ENCODE measurements at regions not wholly inside any gene's neighbourhood (a gene's known extent, or its start where the extent isn't known, plus 50 kb on each side); places are given as distances from the start of the nearest gene placed in this dataset.
A peak's percentile ranks its signal among the peaks of the same experiment; 100 is the strongest.
"Not testable (repeated sequence)": the region's sequence is repeated elsewhere in the genome, so short reads cannot be mapped to it uniquely, and the experiment has no call there.

- DNase-seq = no peak
Measured at GRCh38 chr5:89601880-89602279, 718.9 kb upstream of the MEF2C start.

GRCh38 chr5:89597878-89598277, 714.9 kb upstream of the MEF2C start:
- DNase-seq = no peak

- no peak for DNase-seq
Measured at GRCh38 chr5:89596821-89597220, 713.8 kb upstream of the MEF2C start.

GRCh38 chr5:89595056-89595455, 712.1 kb upstream of the MEF2C start:
- DNase-seq = no peak

GRCh38 chr5:89584339-89584956, 701.5 kb upstream of the MEF2C start:
- DNase-seq = peak; percentile 70

GRCh38 chr5:89583534-89583933, 700.5 kb upstream of the MEF2C start:
- DNase-seq = no peak

- no peak for DNase-seq
Measured at GRCh38 chr5:89582768-89583339, 699.9 kb upstream of the MEF2C start.

GRCh38 chr5:89580976-89581375, 698.0 kb upstream of the MEF2C start:
- DNase-seq = no peak

- DNase-seq = no peak
Measured at GRCh38 chr5:89575319-89575718, 692.3 kb upstream of the MEF2C start.

- DNase-seq = no peak
Measured at GRCh38 chr5:89573345-89573744, 690.4 kb upstream of the MEF2C start.

GRCh38 chr5:89572696-89573095, 689.7 kb upstream of the MEF2C start:
- DNase-seq = peak; percentile 5

GRCh38 chr5:89570557-89570956, 687.6 kb upstream of the MEF2C start:
- DNase-seq = no peak

GRCh38 chr5:89566340-89566739, 683.4 kb upstream of the MEF2C start:
- no peak for DNase-seq

GRCh38 chr5:89560696-89561095, 677.7 kb upstream of the MEF2C start:
- DNase-seq = peak; percentile 16

- peak; percentile 86 for DNase-seq
Measured at GRCh38 chr5:89556215-89556913, 673.4 kb upstream of the MEF2C start.

- no peak for DNase-seq
Measured at GRCh38 chr5:89546657-89547056, 663.7 kb upstream of the MEF2C start.

- DNase-seq = no peak
Measured at GRCh38 chr5:89545626-89546025, 662.6 kb upstream of the MEF2C start.

GRCh38 chr5:89545076-89545475, 662.1 kb upstream of the MEF2C start:
- DNase-seq = no peak

GRCh38 chr5:89542736-89543135, 659.8 kb upstream of the MEF2C start:
- DNase-seq = no peak

GRCh38 chr5:89537800-89538199, 654.8 kb upstream of the MEF2C start:
- no peak for DNase-seq

GRCh38 chr5:89536020-89536419, 653.0 kb upstream of the MEF2C start:
- DNase-seq = no peak

- DNase-seq = no peak
Measured at GRCh38 chr5:89535411-89535810, 652.4 kb upstream of the MEF2C start.

GRCh38 chr5:89534331-89534730, 651.3 kb upstream of the MEF2C start:
- DNase-seq = no peak

GRCh38 chr5:89524785-89525184, 641.8 kb upstream of the MEF2C start:
- DNase-seq = no peak

- DNase-seq = not testable (repeated sequence)
Measured at GRCh38 chr5:89523867-89524266, 640.9 kb upstream of the MEF2C start.
